GM19372 (cell line): ENCODE measurements at regions not wholly inside any gene's neighbourhood (a gene's known extent, or its start where the extent isn't known, plus 50 kb on each side); places are given as distances from the start of the nearest gene placed in this dataset.
"Not testable (repeated sequence)": the region's sequence is repeated elsewhere in the genome, so short reads cannot be mapped to it uniquely, and the experiment has no call there.

ENCODE experiments used
- ATAC-seq: cut with Tn5 transposase; IDR thresholded peaks from one replicate; pipeline ENCODE4 v1.9.1; 2021; ENCODE audit warnings: mild to moderate bottlenecking, low read depth, moderate library complexity; ENCODE audit not compliant: unreplicated experiment

DNA sequence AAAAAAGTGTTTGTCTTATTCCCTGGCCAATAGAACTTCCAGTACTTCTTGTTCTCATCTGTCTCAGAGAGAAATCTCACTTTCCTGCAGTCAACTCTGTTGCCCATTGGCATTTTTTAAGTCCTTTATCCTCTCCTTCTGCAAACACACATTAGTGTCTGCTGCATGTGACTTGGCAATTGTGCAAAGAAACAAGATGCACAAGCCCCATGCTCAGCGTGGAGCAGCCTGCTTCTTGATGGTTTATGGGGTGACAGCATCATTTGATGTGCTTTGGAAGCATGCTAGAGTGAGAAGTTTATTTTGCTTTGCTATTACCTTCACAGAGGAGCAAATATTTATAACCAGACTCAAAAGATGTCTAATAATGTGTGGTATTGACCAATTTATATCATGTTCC, 238.2 kb downstream of the FAT3 start:
- no peak for ATAC-seq

DNA sequence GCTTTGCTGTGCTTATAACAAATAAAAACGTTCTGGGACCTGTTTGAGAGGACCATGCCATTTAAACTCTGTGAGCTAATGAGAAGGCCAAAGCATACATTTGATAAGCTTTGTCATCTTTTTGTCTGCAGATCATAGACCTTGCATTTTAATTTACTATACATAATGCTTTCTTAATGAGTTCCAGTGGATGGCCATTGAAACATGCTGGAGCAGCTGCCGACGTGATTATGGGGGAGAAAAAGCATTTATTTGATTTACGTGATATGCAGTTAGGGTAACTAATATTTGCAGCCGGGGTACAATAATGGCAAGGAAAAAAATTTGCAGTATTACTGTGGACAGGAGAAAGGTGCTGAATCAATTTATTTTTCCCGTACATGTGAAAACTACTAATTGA, 240.2 kb downstream of the FAT3 start:
- no peak for ATAC-seq

DNA sequence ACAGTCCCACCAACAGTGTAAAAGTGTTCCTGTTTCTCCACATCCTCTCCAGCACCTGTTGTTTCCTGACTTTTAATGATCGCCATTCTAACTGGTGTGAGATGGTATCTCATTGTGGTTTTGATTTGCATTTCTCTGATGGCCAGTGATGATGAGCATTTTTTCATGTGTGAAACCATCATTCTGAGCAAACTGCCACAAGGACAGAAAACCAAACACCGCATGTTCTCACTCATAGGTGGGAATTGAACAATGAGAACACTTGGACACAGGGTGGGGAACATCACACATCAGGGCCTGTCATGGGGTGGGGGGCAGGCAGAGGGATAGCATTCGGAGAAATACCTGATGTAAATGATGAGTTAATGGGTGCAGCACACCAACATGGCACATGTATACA, 240.8 kb downstream of the FAT3 start:
- not testable (repeated sequence) for ATAC-seq

DNA sequence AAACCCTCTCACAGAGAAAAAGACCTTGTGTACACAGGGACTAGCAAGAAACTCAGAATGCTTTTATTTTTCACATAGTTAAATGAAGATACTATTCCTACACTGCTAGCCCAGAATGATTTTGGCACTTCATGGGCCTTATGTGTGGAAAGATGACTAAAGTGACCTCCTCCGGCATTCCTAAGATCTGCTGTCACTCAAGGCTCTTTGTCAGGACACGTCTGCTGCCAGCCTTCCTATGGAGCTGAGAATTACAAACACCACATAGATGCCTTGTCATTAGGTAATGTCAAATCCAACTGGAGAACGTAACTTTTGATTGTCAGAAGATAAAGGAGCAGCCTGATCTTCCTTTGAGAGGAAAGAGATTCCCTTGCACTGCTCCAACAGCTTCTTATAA, 249.1 kb downstream of the FAT3 start:
- ATAC-seq = no peak

DNA sequence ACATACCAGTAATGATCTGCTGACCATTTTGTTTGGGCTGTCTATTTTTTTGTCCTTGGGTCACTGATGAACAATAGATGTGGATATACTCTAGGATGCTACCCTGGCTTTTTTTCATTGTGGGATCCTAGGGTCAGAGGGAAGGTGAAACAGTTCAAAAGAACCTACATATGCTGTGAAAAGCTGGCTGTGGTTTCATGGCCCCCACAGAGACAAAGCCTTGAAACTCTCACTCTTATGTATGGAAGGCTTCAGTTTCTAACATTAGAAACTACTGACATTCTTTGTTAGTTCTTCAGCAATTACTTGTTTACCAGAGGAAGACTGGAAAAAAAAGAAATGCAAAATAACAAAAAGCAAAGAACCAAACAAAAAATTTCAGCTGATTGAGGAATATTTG, 250.7 kb downstream of the FAT3 start:
- ATAC-seq = no peak

DNA sequence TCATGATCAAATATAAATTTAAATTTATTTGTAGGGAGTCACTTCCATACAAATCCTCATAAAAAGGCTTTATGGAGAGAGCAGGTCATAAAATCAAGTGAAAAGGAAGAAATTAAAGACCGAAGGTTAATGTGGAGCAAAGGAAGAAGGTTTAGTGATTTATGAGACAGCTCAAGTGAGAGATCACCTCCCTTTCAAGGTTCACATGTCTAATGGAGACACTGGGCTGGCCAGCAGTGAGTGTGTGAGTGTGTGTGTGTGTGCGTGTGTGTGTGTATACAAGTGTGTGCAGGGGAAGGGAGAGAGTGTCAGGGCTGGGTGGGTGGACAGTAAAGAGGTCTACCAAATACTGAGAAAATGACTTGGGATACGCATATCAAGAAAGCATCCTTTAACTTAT, 251.2 kb downstream of the FAT3 start:
- no peak for ATAC-seq

DNA sequence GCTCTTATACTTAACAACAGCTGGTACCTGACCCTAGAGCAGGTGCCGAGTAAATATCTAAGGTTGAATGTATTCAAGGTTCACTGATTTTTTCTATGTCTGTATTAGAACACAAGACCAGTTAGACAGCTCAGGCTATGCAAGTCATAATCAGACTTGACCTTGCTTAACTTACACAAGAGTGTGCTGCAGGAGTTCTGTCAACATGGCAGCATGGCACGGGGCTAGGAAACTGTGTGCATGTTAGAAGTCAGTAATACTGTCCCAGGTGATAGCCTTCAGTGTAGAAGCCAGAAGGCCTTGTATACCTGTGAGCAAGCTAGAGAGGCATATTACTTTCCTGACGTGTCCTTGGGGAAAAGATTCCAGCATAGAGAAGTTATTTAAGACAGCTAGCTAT, 253.1 kb downstream of the FAT3 start:
- no peak for ATAC-seq

DNA sequence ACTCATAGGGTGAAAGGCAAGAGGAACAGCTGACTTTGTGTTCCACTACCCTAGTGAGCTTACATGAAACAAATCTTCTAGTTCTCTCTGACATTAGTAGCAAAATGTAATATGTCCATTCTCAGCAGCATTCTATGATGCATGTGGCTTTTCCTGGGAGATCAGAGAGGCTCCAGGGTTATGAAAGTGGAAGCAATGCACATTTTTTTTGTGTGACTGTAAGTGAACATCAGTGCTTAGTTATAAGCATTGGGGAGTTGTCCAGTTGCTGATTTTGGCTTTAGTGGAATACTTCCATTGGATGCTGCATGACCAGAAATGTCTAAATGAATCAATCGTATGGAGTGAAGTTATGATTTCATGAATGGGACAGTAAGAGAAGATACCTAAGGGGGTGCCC, 255.9 kb downstream of the FAT3 start:
- no peak for ATAC-seq

DNA sequence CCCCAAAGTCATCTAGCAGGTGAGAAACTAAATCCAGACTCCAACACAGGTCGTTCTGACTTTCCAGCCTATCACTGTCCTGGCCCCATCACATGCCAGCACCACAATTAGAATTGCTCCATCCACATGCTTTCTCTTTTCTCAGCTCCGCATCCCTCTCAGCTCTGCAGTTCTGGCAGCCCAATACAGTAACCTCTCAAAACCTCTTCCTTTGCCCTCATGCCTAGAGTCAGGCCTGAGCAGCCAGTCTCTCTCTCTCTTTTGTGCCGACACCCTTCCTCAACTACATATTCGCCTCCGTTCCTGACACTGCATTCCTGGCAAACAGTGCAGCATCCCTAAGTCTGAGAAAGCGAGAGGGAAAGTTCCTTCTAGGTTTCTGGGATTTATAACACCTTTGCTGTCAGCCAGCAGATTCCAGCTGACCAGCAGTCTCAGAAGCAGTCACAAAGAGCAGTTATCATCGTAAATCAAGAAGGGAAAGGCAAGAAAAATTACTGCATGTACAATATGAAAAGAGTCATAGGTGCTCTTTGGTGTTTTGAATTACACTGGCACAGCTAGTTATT, 258.0 kb downstream of the FAT3 start:
- ATAC-seq = no peak

DNA sequence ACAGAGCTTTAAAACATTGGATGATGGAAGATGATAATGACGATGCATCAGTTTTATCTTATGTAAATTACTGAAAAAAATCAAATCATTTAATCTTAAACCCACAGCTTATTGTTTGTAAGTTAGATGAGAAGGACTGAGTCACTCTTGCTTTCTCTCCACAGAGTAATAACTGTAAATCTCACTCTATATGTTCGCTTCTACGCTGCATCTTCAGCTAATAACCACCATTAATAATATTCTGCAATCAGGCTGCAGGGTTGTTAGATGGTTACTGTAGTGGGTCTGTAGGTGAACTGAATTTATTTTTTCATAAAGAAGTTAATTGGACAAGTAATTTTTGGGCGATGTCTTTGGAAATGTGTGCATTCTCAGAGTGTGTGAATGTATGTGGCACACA, 260.0 kb downstream of the FAT3 start:
- no peak for ATAC-seq

DNA sequence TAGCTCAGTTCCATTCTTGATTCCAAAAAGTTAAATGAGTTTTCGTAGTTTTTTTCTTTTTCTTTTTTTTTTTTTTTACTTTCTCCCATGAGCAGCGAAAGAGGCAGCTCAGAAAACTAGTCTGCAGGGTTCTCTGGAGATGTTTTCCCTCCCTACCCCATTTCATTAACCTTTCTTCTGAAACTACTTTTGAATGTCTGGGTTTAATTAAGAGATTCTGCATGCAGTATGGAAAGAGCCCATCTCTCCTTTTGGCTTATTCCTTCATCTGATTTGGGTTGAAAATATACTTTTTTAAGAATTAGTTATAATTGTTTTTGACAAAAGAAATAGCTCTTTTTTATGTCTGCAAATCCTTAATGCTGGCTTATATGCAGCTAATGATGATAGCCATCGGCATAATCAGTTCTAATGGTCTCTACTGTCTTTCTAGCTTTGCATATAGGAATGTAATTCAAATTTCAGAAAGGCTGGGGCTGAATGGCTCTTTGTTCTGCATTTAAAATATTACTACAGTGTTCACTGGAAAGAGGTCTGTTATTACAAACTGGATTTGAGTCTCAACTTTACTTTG, 265.3 kb downstream of the FAT3 start:
- ATAC-seq = no peak

DNA sequence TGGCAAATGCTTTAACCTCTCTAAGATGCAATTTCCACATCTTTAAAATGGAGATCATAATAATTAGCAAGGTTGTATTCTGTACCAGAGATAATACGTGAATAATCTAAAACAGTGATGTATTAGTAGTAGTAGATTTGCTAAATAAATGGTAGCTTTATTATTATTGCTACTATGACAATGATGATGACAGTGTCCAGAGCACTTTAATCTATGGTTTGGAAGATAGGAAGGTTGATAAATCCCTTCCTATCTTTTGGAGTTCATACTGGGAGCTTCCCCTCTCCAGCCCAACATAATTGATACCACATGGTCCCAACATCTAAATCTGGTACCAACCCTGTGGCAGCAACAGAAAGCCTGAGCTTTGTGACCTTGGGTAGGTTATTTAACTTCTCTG, 267.8 kb downstream of the FAT3 start:
- no peak for ATAC-seq

DNA sequence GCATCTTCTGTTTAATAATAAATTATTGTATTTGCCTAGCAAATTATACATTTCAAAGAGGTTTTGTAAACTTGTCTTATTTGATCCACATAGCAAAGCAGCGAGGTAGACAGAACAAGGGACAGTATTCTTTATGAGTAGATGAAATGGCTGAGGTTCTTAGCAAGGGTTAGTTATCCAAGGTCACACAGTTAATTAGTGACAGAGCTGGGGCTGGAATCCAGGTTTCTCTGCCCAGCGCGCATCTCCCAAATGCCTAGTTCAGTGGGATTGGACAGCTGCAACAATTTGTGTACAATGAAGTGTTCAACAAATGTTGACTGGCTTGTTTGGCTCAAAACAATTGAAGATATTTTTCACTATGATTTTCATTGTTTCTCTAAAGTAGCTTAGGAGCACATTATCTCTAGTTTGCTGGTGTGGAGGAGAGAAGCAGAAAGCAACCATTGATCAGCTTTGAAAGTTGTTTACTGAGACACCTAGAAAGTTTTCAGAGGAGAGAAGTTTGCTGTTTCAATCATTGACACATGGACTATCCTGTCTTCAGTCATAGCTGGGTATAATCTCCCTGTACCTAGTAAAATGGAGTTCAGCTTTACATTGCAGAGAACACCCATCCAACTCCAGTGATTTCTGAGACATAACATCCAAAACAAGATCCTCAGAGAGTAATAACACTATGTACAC, 270.6 kb downstream of the FAT3 start:
- no peak for ATAC-seq

DNA sequence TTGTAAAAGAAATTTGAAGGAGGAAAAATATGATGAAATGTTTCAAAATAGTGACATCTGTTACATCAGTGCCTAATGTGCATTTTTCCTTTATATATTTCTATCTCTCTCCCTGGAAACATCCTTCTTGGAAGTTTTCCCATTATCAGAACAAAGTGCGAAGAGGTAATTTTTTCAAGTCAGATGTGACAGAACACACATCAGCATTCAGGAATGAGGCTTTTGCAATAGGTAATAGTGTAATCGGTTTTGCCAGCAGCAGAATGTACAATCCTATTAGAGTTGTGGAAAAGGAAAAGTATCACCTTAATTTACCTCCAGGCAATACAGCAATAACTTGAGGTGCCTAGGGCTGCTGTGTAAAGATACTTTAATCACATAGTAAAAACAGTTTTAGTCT, 275.8 kb downstream of the FAT3 start:
- ATAC-seq = no peak

DNA sequence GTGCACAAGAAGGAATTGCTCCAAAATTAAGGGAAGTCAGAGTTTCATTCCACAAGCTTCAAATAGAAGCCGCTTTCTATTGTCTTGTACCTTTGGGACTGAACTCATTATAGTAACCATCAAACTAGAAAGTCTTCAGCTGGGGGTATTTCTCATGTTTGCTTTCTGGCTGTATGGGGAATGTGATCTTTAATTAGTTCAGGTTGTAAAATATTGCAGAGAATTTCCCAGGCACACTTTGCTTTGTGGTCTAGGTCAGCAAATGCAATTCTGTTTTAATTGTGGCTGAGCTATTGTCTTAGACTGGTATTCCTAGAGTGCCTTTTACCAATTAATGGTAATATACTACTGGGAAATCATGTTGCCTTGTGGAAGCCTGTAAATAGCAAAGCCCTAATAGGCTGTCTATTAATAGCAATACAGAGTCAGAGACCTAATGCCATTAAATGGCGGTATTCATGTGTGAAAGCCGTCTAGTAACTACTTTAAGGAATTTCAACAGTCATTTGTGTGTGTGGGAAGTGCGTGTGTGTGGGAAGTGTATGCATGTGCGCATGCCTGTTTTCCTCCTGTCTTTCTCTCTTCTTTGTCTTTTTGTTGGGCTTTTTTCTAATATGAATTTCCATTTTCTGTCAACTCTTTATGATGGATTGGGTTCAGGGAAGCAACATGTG, 276.6 kb downstream of the FAT3 start:
- ATAC-seq = no peak

DNA sequence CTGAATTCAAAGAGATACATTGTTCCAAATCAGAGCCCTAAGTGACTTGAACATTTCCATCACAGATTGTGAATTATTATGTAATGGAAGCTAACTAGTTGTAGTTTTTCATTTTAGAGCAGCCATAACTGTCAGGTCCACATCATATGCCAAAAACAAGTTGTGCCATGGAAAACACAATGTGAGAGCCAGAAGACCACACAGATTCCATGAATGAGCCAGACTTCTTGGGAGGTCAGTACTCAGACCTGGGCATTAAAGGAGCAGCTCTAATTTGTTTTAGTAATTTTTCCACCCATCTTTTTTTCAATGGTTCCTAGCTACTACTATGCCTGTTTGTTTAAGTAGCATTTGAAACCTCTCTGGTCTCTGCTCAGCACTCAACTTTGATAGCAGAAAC, 279.4 kb downstream of the FAT3 start:
- no peak for ATAC-seq

DNA sequence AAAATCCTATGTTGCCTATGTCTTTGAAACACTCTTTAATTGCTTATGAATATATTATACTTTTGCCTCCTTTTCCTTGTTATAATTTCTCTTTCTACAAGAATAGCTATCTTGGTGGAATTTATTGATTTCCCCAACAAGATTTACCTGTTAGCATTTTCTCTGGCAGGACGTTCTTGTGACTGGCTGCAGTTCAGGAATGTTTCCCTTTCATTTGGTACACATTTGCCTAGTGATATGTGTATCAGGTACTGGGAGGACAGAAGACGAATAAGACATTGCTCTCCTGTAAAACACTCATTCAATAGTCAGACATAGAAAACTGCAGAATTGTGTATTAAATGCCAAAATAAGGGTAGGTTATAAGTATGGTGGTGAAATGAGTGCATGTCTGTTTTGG, 279.9 kb downstream of the FAT3 start:
- ATAC-seq = no peak

DNA sequence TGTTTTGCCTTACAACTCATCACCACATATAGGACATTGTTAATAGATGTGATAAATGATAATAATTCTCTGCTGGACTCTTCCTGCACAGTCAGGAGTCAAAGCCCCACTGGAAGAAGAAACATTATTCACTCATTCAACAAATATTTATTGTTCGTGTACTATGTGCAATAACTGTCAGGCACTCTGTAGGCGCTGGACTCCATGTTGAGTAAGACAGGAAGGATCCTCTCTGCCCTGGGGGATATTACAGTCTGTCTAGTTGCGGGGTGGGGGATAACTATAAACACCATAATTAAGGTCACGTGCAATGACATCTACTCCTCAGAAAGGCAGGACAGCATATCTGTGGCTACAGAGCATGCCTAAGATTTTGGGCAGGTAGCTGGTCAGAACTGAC, 281.1 kb downstream of the FAT3 start:
- no peak for ATAC-seq

DNA sequence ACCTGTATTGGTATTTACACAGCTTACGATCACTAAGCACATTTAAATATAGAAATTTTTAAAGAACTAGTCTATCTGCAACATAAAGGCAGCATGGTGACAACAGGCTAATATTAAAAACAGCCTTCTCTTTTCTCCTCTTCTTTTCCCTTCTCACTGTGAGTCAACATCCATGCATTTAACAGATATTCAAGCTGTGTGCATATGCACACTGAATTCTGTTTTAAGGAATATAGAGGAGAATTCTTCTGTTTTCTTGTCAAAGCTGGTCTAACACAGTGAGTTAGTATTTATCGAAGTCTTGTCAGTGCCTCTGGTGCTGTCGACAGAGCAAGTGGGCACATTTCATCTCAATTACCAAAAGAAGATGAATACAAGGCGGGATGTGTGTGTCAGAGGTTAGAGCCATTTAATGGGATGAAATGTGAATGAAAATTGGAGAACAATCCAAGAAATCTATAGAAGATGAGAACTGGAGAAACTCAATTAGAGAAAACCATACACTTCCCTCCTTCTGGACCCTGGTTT, 282.3 kb downstream of the FAT3 start:
- ATAC-seq = no peak

DNA sequence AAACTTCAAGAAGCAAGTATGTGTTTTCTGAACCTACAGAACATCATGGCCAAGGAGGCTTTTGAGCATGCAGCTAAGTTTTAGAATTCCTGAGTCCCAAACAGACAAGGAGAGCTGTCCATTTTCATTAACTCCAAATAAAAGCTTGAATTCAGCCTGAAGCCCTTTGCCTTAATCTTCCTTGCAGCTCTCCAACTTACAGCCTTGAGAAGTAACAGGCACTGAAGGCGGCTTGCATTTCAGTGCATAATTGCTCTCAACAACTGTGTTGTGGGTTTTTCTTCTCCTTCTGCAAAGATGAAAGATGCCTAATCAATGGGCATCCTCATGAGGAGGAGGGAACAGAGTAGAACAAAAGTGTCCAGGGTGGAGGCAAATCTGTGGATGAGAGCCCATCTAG, 286.0 kb downstream of the FAT3 start:
- ATAC-seq = no peak

DNA sequence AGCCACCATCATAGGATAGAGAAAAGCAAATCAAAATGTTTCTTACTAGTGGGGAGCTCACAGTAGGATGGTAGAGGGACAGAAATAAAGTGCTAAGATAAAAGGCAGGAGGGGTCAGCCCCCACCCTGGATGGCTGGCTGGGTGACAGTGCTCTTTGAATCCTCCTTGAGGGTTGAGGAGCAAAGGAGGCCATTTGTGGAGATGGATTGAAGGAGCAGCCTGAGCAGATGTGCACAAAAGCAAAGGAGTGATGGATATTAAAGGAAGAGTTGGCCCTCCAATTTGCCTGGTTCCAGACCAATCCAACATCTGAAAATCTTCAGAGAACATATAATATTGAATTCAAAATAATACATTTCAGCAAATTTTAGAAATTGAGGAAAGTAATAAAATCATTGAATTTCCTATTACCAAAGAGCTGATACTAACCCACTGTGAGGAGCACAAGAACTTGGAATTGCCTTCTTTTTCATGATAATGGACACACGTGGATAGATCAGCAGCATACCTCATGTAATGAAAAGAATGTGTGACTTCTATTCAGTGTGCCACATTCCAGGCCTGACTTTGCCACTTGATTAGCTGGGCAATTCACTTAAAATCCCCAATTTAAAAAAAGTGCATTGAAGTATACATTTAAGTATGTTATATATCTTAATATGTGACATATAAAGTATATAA, 287.0 kb downstream of the FAT3 start:
- ATAC-seq = no peak
